Osteoblast (primary cell): ENCODE measurements at regions not wholly inside any gene's neighbourhood (a gene's known extent, or its start where the extent isn't known, plus 50 kb on each side); places are given as distances from the start of the nearest gene placed in this dataset.
"Not testable (repeated sequence)": the region's sequence is repeated elsewhere in the genome, so short reads cannot be mapped to it uniquely, and the experiment has no call there.

Experiments
- DNase-seq: peaks from one replicate; pipeline ENCODE4 v3.0.0; 2011; ENCODE audit warnings: low spot score, mixed read lengths; ENCODE audit not compliant: insufficient read length; ENCODE audit errors: missing footprints
- H2AFZ ChIP-seq: 2 replicates; pipeline ENCODE4 v1.6.0; 2011; ENCODE audit warnings: mild to moderate bottlenecking, low read length
- H3K27ac ChIP-seq: 2 replicates; pipeline ENCODE4 v1.5.1; 2011; ENCODE audit warnings: mild to moderate bottlenecking, low read depth, low read length, moderate library complexity
- H3K27me3 ChIP-seq: 2 replicates; pipeline ENCODE4 v1.6.0; 2012; ENCODE audit warnings: mild to moderate bottlenecking, control low read depth, inconsistent platforms, low read length, moderate library complexity; ENCODE audit not compliant: insufficient read depth
- H3K36me3 ChIP-seq: 2 replicates; pipeline ENCODE4 v1.5.1; 2011; ENCODE audit warnings: mild to moderate bottlenecking, low read length, control low read depth, moderate library complexity; ENCODE audit not compliant: insufficient read depth
- H3K4me1 ChIP-seq: 2 replicates; pipeline ENCODE4 v1.5.1; 2011; ENCODE audit warnings: mild to moderate bottlenecking, low read length, control low read depth, moderate library complexity; ENCODE audit not compliant: insufficient read depth
- H3K4me2 ChIP-seq: 2 replicates; pipeline ENCODE4 v1.6.0; 2011; ENCODE audit warnings: mild to moderate bottlenecking, low read length; ENCODE audit not compliant: insufficient read depth
- H3K4me3 ChIP-seq: fragments of 200-600 bp; sonication (generic); 3 replicates; pipeline ENCODE4 v1.5.1; 2012; ENCODE audit warnings: mild to moderate bottlenecking, low read length, inconsistent platforms; ENCODE audit not compliant: insufficient read depth
- H3K79me2 ChIP-seq: 2 replicates; pipeline ENCODE4 v1.6.0; 2012; ENCODE audit warnings: mild to moderate bottlenecking, low read length, control low read depth, inconsistent platforms; ENCODE audit not compliant: insufficient read depth
- H3K9me3 ChIP-seq: 2 replicates; pipeline ENCODE4 v1.5.1; 2011; ENCODE audit warnings: low read depth, low read length, control low read depth
- H4K20me1 ChIP-seq: 2 replicates; pipeline ENCODE4 v1.6.0; 2012; ENCODE audit warnings: mild to moderate bottlenecking, low read length, control low read depth; ENCODE audit not compliant: insufficient read depth
- CTCF ChIP-seq: IDR thresholded peaks from 2 replicates; pipeline ENCODE4 v1.5.1; 2011; ENCODE audit warnings: mild to moderate bottlenecking, low read depth, low read length, moderate library complexity; ENCODE audit errors: extremely low read depth

GRCh38 chr2:182550234-182550633, 123.4 kb upstream of the PDE1A start:
- Histone ChIP-seq H3K36me3 (no peaks in the 10 kb centered on the region), H3K4me2 (no peak overlapping the region), H3K27me3 (no peaks in the 10 kb centered on the region), H3K27ac (no peak overlapping the region), H4K20me1 (no peaks in the 10 kb centered on the region), H3K9me3 (no peaks in the 10 kb centered on the region), H2AFZ (no peak overlapping the region), H3K79me2 (no peaks in the 10 kb centered on the region), H3K4me1 (peaks cover 4% of the 10 kb centered on the region), H3K4me3 (no peak overlapping the region)
- TF ChIP-seq CTCF = no peak
- no peak for DNase-seq

DNA sequence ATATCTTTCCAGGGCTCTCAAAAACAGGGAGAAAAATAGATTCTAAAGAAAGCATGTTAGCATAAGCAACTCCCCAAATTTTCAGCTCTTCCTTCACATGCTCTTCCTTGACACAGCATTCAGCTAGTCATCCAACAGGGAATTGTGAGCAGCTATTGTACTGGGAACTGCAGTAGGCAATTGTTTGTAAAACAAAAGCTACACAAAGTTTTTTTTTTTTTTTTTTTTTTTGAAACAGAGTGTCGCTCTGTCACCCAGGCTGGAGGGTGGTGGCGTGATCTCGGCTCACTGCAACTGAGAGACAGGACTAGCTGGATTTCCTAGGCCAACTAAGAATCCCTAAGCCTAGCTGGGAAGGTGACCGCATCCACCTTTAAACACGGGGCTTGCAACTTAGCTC, 125.4 kb upstream of the PDE1A start:
- not testable (repeated sequence) for H2AFZ ChIP-seq, H3K4me1 ChIP-seq, H4K20me1 ChIP-seq, H3K79me2 ChIP-seq, H3K9me3 ChIP-seq, H3K27me3 ChIP-seq, H3K4me2 ChIP-seq, H3K4me3 ChIP-seq, H3K36me3 ChIP-seq, DNase-seq, H3K27ac ChIP-seq

GRCh38 chr2:182552785-182553184, 125.9 kb upstream of the PDE1A start:
- not testable (repeated sequence) for H3K27ac ChIP-seq, H3K4me1 ChIP-seq, H3K27me3 ChIP-seq, H3K79me2 ChIP-seq, H2AFZ ChIP-seq, H3K4me3 ChIP-seq, H3K36me3 ChIP-seq, DNase-seq, H3K4me2 ChIP-seq, H3K9me3 ChIP-seq, H4K20me1 ChIP-seq

GRCh38 chr2:182553483-182553882, 126.6 kb upstream of the PDE1A start:
- Histone ChIP-seq H3K9me3 (no peaks in the 10 kb centered on the region), H3K4me1 (no peaks in the 10 kb centered on the region), H3K4me2 (no peak overlapping the region), H3K36me3 (no peaks in the 10 kb centered on the region), H4K20me1 (no peaks in the 10 kb centered on the region), H3K79me2 (no peaks in the 10 kb centered on the region), H3K4me3 (no peak overlapping the region), H2AFZ (no peak overlapping the region), H3K27me3 (no peaks in the 10 kb centered on the region), H3K27ac (no peak overlapping the region)
- no peak for DNase-seq
- no peak for TF ChIP-seq CTCF

- Histone ChIP-seq H4K20me1 (no peaks in the 10 kb centered on the region), H3K9me3 (no peaks in the 10 kb centered on the region), H2AFZ (no peak overlapping the region), H3K79me2 (no peaks in the 10 kb centered on the region), H3K4me2 (no peak overlapping the region), H3K27ac (no peak overlapping the region), H3K27me3 (no peaks in the 10 kb centered on the region), H3K4me3 (no peak overlapping the region), H3K36me3 (no peaks in the 10 kb centered on the region), H3K4me1 (peaks cover 7% of the 10 kb centered on the region)
- no peak for DNase-seq
- no peak for TF ChIP-seq CTCF
Measured at GRCh38 chr2:182554950-182555349, 128.1 kb upstream of the PDE1A start.
